ENCODE measurements at regions not wholly inside any gene's neighbourhood (a gene's known extent, or its start where the extent isn't known, plus 50 kb on each side); places are given as distances from the start of the nearest gene placed in this dataset.

- no peak for TF ChIP-seq ARID4B (CRISPR knock-in tag; IDR thresholded peaks at IDR 0.05; ENCODE audit: borderline replicate concordance)
- no peak for TF ChIP-seq E2F5 (CRISPR knock-in tag; IDR thresholded peaks at IDR 0.05)
- no peak for TF ChIP-seq JAZF1 (CRISPR knock-in tag; IDR thresholded peaks at IDR 0.05)
- TF ChIP-seq FOXP1 (CRISPR knock-in tag; IDR thresholded peaks at IDR 0.05; ENCODE audit: borderline replicate concordance), result no peak
- TF ChIP-seq USF2 (CRISPR knock-in tag; IDR thresholded peaks at IDR 0.05), result no peak
- TF ChIP-seq ZNF232 (CRISPR knock-in tag; IDR thresholded peaks at IDR 0.05), result no peak
- TF ChIP-seq AR (CRISPR knock-in tag; IDR thresholded peaks at IDR 0.05), result no peak
- no peak for TF ChIP-seq NFATC4 (CRISPR knock-in tag; IDR thresholded peaks at IDR 0.05)
Observed at GRCh38 chr15:95302809-95303208, 1027.7 kb upstream of the NR2F2 start (continued).

- no peaks in the 10 kb centered on the region for H3K4me1 Mint-ChIP-seq
- POLR2A ChIA-PET, result no interaction called here
- TF ChIP-seq ATF1 (CRISPR knock-in tag; IDR thresholded peaks at IDR 0.05), result no peak
- TF ChIP-seq ZSCAN18 (CRISPR knock-in tag; IDR thresholded peaks at IDR 0.05), result no peak
- ATAC-seq (no peak), DNase-seq (ENCODE audit: low spot score) (no peak)
- no peaks in the 10 kb centered on the region for H3K36me3 Mint-ChIP-seq
- no peak overlapping the region for H3K27ac Mint-ChIP-seq
- H3K4me3 Mint-ChIP-seq, result no peak overlapping the region
- H3K9me3 Mint-ChIP-seq, result peaks cover 4% of the 10 kb centered on the region; the same call in 1 of the 2 replicates
- CTCF ChIA-PET, result no interaction called here
- H3K27me3 Mint-ChIP-seq (ENCODE audit: low read depth), result no peaks in the 10 kb centered on the region
Observed at GRCh38 chr15:95303713-95304112, 1026.8 kb upstream of the NR2F2 start.

GRCh38 chr15:95304151-95304946 is 1026.2 kb upstream of the NR2F2 start:
- no peaks in the 10 kb centered on the region for H3K4me1 Mint-ChIP-seq
- no peak overlapping the region for H3K4me3 Mint-ChIP-seq
- ChIA-PET CTCF (interaction anchor here (0.7 kb wide), 1 partner anchor 15 kb away, joined by 3 read pairs; no protein-coding TSS in a partner anchor), POLR2A (no interaction called here)
- H3K36me3 Mint-ChIP-seq, result no peaks in the 10 kb centered on the region
- H3K27me3 Mint-ChIP-seq (ENCODE audit: low read depth), result no peaks in the 10 kb centered on the region
- DNase-seq (ENCODE audit: low spot score) (no peak), ATAC-seq (no peak)
- H3K9me3 Mint-ChIP-seq, result peaks cover 4% of the 10 kb centered on the region; the same call in 1 of the 2 replicates
- H3K27ac Mint-ChIP-seq, result no peak overlapping the region
- no peak for TF ChIP-seq ELF4 (CRISPR knock-in tag; IDR thresholded peaks at IDR 0.05; ENCODE audit: low read depth)
- TF ChIP-seq ZNF532 (CRISPR knock-in tag; IDR thresholded peaks at IDR 0.05; ENCODE audit: borderline replicate concordance), result no peak
- TF ChIP-seq USF1 (CRISPR knock-in tag; IDR thresholded peaks at IDR 0.05), result no peak
- TF ChIP-seq E2F5 (CRISPR knock-in tag; IDR thresholded peaks at IDR 0.05), result no peak
- no peak for TF ChIP-seq NR3C1 (CRISPR knock-in tag; conservative IDR thresholded peaks at IDR 0.05; ENCODE audit: low read depth)
